ENCODE measurements at regions not wholly inside any gene's neighbourhood (a gene's known extent, or its start where the extent isn't known, plus 50 kb on each side); places are given as distances from the start of the nearest gene placed in this dataset.

- no peak overlapping the region for H3K27ac Mint-ChIP-seq
Measured at GRCh38 chr2:8219631-8220355, 462.1 kb upstream of the ID2 start.

GRCh38 chr2:8222979-8223694 lies 458.7 kb upstream of the ID2 start:
- DNase-seq (no peak), ATAC-seq (ENCODE audit: low read depth) (no peak)
- no peak overlapping the region for H3K4me3 Mint-ChIP-seq
- H3K27me3 Mint-ChIP-seq, result peaks cover 33% of the 10 kb centered on the region
- ChIA-PET POLR2A (no interaction called here), CTCF (no interaction called here)
- H3K36me3 Mint-ChIP-seq (ENCODE audit: low read depth), result no peaks in the 10 kb centered on the region
- intact Hi-C loops (cut with micrococcal nuclease), result loop anchor here (5.0 kb wide), 1 partner anchor 966 kb away; no protein-coding TSS in a partner anchor
- no peaks in the 10 kb centered on the region for H3K4me1 Mint-ChIP-seq
- no peak overlapping the region for H3K27ac Mint-ChIP-seq
- H3K9me3 Mint-ChIP-seq, result no peaks in the 10 kb centered on the region
- no peak for TF ChIP-seq CTCF (IDR thresholded peaks at IDR 0.05)

More at GRCh38 chr2:8219631-8220355, 462.1 kb upstream of the ID2 start:
- no peak for TF ChIP-seq CTCF (IDR thresholded peaks at IDR 0.05)
- CTCF ChIA-PET, result no interaction called here
- Mint-ChIP-seq H3K27me3 (peaks cover 15% of the 10 kb centered on the region), H3K4me1 (no peaks in the 10 kb centered on the region), H3K4me3 (no peak overlapping the region), H3K9me3 (no peaks in the 10 kb centered on the region), H3K36me3 (ENCODE audit: low read depth) (no peaks in the 10 kb centered on the region)
- ATAC-seq (ENCODE audit: low read depth) (no peak), DNase-seq (no peak)
- intact Hi-C loops (cut with micrococcal nuclease), result loop anchor here (5.0 kb wide), 1 partner anchor 962 kb away; no protein-coding TSS in a partner anchor
- POLR2A ChIA-PET, result interaction anchor here (0.7 kb wide), 1 partner anchor 253 kb away, joined by 6 read pairs; no protein-coding TSS in a partner anchor

- DNase-seq, result no peak
- ChIA-PET POLR2A (no interaction called here), CTCF (no interaction called here)
- Mint-ChIP-seq H3K27me3 (peaks cover 34% of the 10 kb centered on the region), H3K9me3 (no peaks in the 10 kb centered on the region), H3K36me3 (ENCODE audit: low read depth) (no peaks in the 10 kb centered on the region), H3K4me3 (no peak overlapping the region), H3K27ac (no peak overlapping the region), H3K4me1 (no peaks in the 10 kb centered on the region)
- TF ChIP-seq CTCF (IDR thresholded peaks at IDR 0.05), result no peak
- no peak for ATAC-seq (ENCODE audit: low read depth)
- intact Hi-C loops (cut with micrococcal nuclease), result loop anchor here (5.0 kb wide), 1 partner anchor 967 kb away; no protein-coding TSS in a partner anchor
Measured at GRCh38 chr2:8223695-8224346, 458.0 kb upstream of the ID2 start.

GRCh38 chr2:8224347-8225190 lies 457.3 kb upstream of the ID2 start:
- Mint-ChIP-seq H3K27ac (no peak overlapping the region), H3K4me1 (no peaks in the 10 kb centered on the region), H3K27me3 (peaks cover 38% of the 10 kb centered on the region), H3K9me3 (no peaks in the 10 kb centered on the region), H3K36me3 (ENCODE audit: low read depth) (no peaks in the 10 kb centered on the region), H3K4me3 (no peak overlapping the region)
- TF ChIP-seq CTCF (IDR thresholded peaks at IDR 0.05), result no peak
- intact Hi-C loops (cut with micrococcal nuclease), result loop anchor here (5.0 kb wide), 1 partner anchor 967 kb away; no protein-coding TSS in a partner anchor
- ATAC-seq (ENCODE audit: low read depth) (no peak), DNase-seq (no peak)
- ChIA-PET POLR2A (no interaction called here), CTCF (no interaction called here)

Measured in activated B cell treated with CpG ODN at 0.5 μM for 24 hours (primary cell).